HEK293 (cell line): ENCODE measurements at regions not wholly inside any gene's neighbourhood (a gene's known extent, or its start where the extent isn't known, plus 50 kb on each side); places are given as distances from the start of the nearest gene placed in this dataset.

ENCODE experiments used
- CTCF ChIA-PET: fragments of 350-600 bp; formaldehyde crosslinking; extraction: SDS; loops from one replicate; lab custom pipeline; 2021; ENCODE audit warnings: antibody characterized with exemption; lab: Yijun Ruan, JAX
- POLR2A ChIA-PET: fragments of 300-600 bp; formaldehyde crosslinking; extraction: SDS; loops from one replicate; lab custom pipeline; 2020; ENCODE audit warnings: antibody characterized with exemption, inconsistent platforms; lab: Yijun Ruan, JAX
- H3K27ac ChIP-seq: fragments of 200-500 bp; sonication (Bioruptor generic); 2 replicates; pipeline ENCODE4 v1.5.1; 2014; ENCODE audit warnings: low read depth, low read length, control low read depth, inconsistent platforms; ENCODE audit errors: extremely low read depth
- H3K36me3 ChIP-seq, 2 experiments: fragments of 200-500 bp in 1 of 2; sonication (Bioruptor generic) in 1 of 2; 1 replicate in 1 of 2; 2 replicates in 1 of 2; pipeline ENCODE4 v1.5.1; 2014 to 2017; ENCODE audit warnings: inconsistent platforms in 2 of 2, low read length in 2 of 2; ENCODE audit not compliant: control insufficient read depth in 2 of 2, insufficient read depth in 1 of 2
- H3K4me1 ChIP-seq: fragments of 200-500 bp; sonication (Bioruptor generic); 2 replicates; pipeline ENCODE4 v1.5.1; 2014; ENCODE audit warnings: mild to moderate bottlenecking, low read length, inconsistent platforms; ENCODE audit not compliant: control insufficient read depth, insufficient read depth
- H3K4me3 ChIP-seq: 2 replicates; pipeline ENCODE4 v1.5.1; 2011; ENCODE audit warnings: low read depth, mild to moderate bottlenecking, control low read depth, low read length, moderate library complexity
- H3K9me3 ChIP-seq: fragments of 200-500 bp; sonication (Bioruptor generic); 2 replicates; pipeline ENCODE4 v1.5.1; 2014; ENCODE audit warnings: low read depth, low read length, inconsistent platforms; ENCODE audit not compliant: control insufficient read depth, insufficient read depth
- ATF2 ChIP-seq: fragments of 450-650 bp; formaldehyde crosslinking; IDR thresholded peaks from 2 replicates; pipeline ENCODE4 v1.5.1; 2016; ENCODE audit warnings: missing biosample characterization, missing genetic modification characterization, low read depth
- KLF1 ChIP-seq: fragments of 450-650 bp; formaldehyde crosslinking; IDR thresholded peaks from 2 replicates; pipeline ENCODE4 v1.5.1; 2016; ENCODE audit warnings: missing biosample characterization, missing genetic modification characterization
- MZF1 ChIP-seq: fragments of 450-650 bp; formaldehyde crosslinking; IDR thresholded peaks from 2 replicates; pipeline ENCODE4 v1.5.1; 2017; ENCODE audit warnings: missing biosample characterization, missing genetic modification characterization, borderline replicate concordance
- OVOL3 ChIP-seq: fragments of 450-650 bp; formaldehyde crosslinking; IDR thresholded peaks from 2 replicates; pipeline ENCODE4 v1.5.1; 2016; ENCODE audit warnings: missing biosample characterization, missing genetic modification characterization
- REST ChIP-seq: fragments of 450-650 bp; formaldehyde crosslinking; IDR thresholded peaks from 2 replicates; pipeline ENCODE4 v1.5.1; 2016; ENCODE audit warnings: missing biosample characterization, missing genetic modification characterization
- SP7 ChIP-seq: fragments of 450-650 bp; formaldehyde crosslinking; IDR thresholded peaks from 2 replicates; pipeline ENCODE4 v1.5.1; 2016; ENCODE audit warnings: missing biosample characterization, missing genetic modification characterization
- TCF7L2 ChIP-seq: IDR thresholded peaks from 2 replicates; pipeline ENCODE4 v1.6.1; 2011; ENCODE audit warnings: low read depth, mild to moderate bottlenecking, inconsistent platforms, low read length, moderate library complexity, borderline replicate concordance
- TRIM28 ChIP-seq: IDR thresholded peaks from 2 replicates; pipeline ENCODE4 v1.6.1; 2011; ENCODE audit warnings: low read length, control low read depth, borderline replicate concordance
- WT1 ChIP-seq: fragments of 450-650 bp; formaldehyde crosslinking; IDR thresholded peaks from 2 replicates; pipeline ENCODE4 v1.5.1; 2016; ENCODE audit warnings: missing biosample characterization, missing genetic modification characterization
- YY2 ChIP-seq: fragments of 450-650 bp; formaldehyde crosslinking; IDR thresholded peaks from 2 replicates; pipeline ENCODE4 v1.5.1; 2016; ENCODE audit warnings: missing biosample characterization, missing genetic modification characterization
- ZBTB1 ChIP-seq: fragments of 450-650 bp; formaldehyde crosslinking; IDR thresholded peaks from 2 replicates; pipeline ENCODE4 v1.5.1; 2016; ENCODE audit warnings: missing biosample characterization, missing genetic modification characterization
- ZBTB20 ChIP-seq: fragments of 450-650 bp; formaldehyde crosslinking; IDR thresholded peaks from 2 replicates; pipeline ENCODE4 v1.5.1; 2016; ENCODE audit warnings: missing biosample characterization, missing genetic modification characterization
- ZFHX2 ChIP-seq: fragments of 450-650 bp; formaldehyde crosslinking; conservative IDR thresholded peaks from 2 replicates; pipeline ENCODE4 v1.5.1; 2016; ENCODE audit warnings: missing biosample characterization, missing genetic modification characterization
- ZNF248 ChIP-seq: fragments of 450-650 bp; formaldehyde crosslinking; IDR thresholded peaks from 2 replicates; pipeline ENCODE4 v1.5.1; 2017; ENCODE audit warnings: missing biosample characterization, missing genetic modification characterization
- ZNF311 ChIP-seq: fragments of 450-650 bp; formaldehyde crosslinking; IDR thresholded peaks from 2 replicates; pipeline ENCODE4 v1.5.1; 2017; ENCODE audit warnings: missing biosample characterization, missing genetic modification characterization, borderline replicate concordance
- ZNF341 ChIP-seq: fragments of 450-650 bp; formaldehyde crosslinking; IDR thresholded peaks from 2 replicates; pipeline ENCODE4; 2016; ENCODE audit warnings: low read depth, missing biosample characterization, missing genetic modification characterization
- ZNF558 ChIP-seq: fragments of 450-650 bp; formaldehyde crosslinking; IDR thresholded peaks from 2 replicates; pipeline ENCODE4 v1.5.1; 2016; ENCODE audit warnings: missing biosample characterization, missing genetic modification characterization
- ZNF626 ChIP-seq: fragments of 450-650 bp; sonication (Bioruptor Pico); formaldehyde crosslinking; IDR thresholded peaks from 2 replicates; pipeline ENCODE4 v1.5.1; 2018; ENCODE audit warnings: missing biosample characterization, missing genetic modification characterization, inconsistent platforms
- ZNF639 ChIP-seq: fragments of 450-650 bp; formaldehyde crosslinking; IDR thresholded peaks from 2 replicates; pipeline ENCODE4 v1.5.1; 2016; ENCODE audit warnings: missing biosample characterization, missing genetic modification characterization
- ZNF660 ChIP-seq: fragments of 450-650 bp; IDR thresholded peaks from 2 replicates; pipeline ENCODE4 v1.5.1; 2018; ENCODE audit warnings: missing biosample characterization, mild to moderate bottlenecking, missing genetic modification characterization
- ZNF664 ChIP-seq: fragments of 450-650 bp; formaldehyde crosslinking; IDR thresholded peaks from 2 replicates; pipeline ENCODE4 v1.5.1; 2016; ENCODE audit warnings: missing biosample characterization, missing genetic modification characterization
- ZNF776 ChIP-seq: fragments of 450-650 bp; formaldehyde crosslinking; IDR thresholded peaks from 2 replicates; pipeline ENCODE4 v1.5.0; 2017; ENCODE audit warnings: missing biosample characterization, missing genetic modification characterization, borderline replicate concordance
- ZNF785 ChIP-seq: fragments of 450-650 bp; formaldehyde crosslinking; IDR thresholded peaks from 2 replicates; pipeline ENCODE4 v1.5.1; 2016; ENCODE audit warnings: missing biosample characterization, missing genetic modification characterization
- ZNF837 ChIP-seq: fragments of 450-650 bp; formaldehyde crosslinking; IDR thresholded peaks from 2 replicates; pipeline ENCODE4 v1.5.1; 2016; ENCODE audit warnings: missing biosample characterization, missing genetic modification characterization
- ZXDB ChIP-seq: fragments of 450-650 bp; formaldehyde crosslinking; IDR thresholded peaks from 2 replicates; pipeline ENCODE4 v1.5.1; 2016; ENCODE audit warnings: missing biosample characterization, missing genetic modification characterization

- POLR2A ChIA-PET, result no interaction called here
- Histone ChIP-seq H3K4me3 (no peak overlapping the region), H3K9me3 (no peaks in the 10 kb centered on the region)
- TF ChIP-seq TCF7L2, result no peak
- no peak for TF ChIP-seq SP7
- TF ChIP-seq ZNF660 (tag by site-specific recombination), result no peak
- TF ChIP-seq ZNF248, result no peak
- no peak for TF ChIP-seq ZNF639 (tag by site-specific recombination)
- TF ChIP-seq ZNF785 (tag by site-specific recombination), result no peak
- TF ChIP-seq KLF1 (tag by site-specific recombination), result no peak
- TF ChIP-seq WT1 (tag by site-specific recombination), result no peak
- no peak for TF ChIP-seq ZNF837
- no peak for TF ChIP-seq OVOL3 (tag by site-specific recombination)
- TF ChIP-seq ZBTB20, result no peak
- no peak for TF ChIP-seq ZNF311
- no peak for TF ChIP-seq ZFHX2 (tag by site-specific recombination)
- no peak for TF ChIP-seq ZBTB1 (tag by site-specific recombination)
- no peak for TF ChIP-seq REST (tag by site-specific recombination)
- no peak for TF ChIP-seq YY2
- TF ChIP-seq ZNF558 (tag by site-specific recombination), result no peak
- TF ChIP-seq, all 188 proteins: peak for 0
- CTCF ChIA-PET, result no interaction called here
- Histone ChIP-seq H3K4me1 (no peaks in the 10 kb centered on the region), H3K27ac (no peak overlapping the region), H3K36me3 (no peaks in the 10 kb centered on the region)
Observed at GRCh38 chr12:115251727-115252126, 567.8 kb upstream of the TBX3 start.

GRCh38 chr12:115249671-115250278 lies 565.8 kb upstream of the TBX3 start:
- CTCF ChIA-PET, result interaction anchor here (0.5 kb wide), 1 partner anchor 116 kb away, joined by 3 read pairs; no protein-coding TSS in a partner anchor
- TF ChIP-seq ATF2, result no peak
- no peak for TF ChIP-seq ZNF664 (tag by site-specific recombination)
- no peak for TF ChIP-seq ZXDB (tag by site-specific recombination)
- TF ChIP-seq ZNF776 (tag by site-specific recombination), result no peak
- no peak for TF ChIP-seq TRIM28
- TF ChIP-seq MZF1 (tag by site-specific recombination), result no peak
- no peak for TF ChIP-seq ZNF626 (tag by site-specific recombination)
- TF ChIP-seq ZNF341 (tag by site-specific recombination), result no peak
- no peak for TF ChIP-seq YY2

More at GRCh38 chr12:115249671-115250278, 565.8 kb upstream of the TBX3 start:
- H3K27ac ChIP-seq, result no peak overlapping the region
- POLR2A ChIA-PET, result no interaction called here
- no peaks in the 10 kb centered on the region for H3K36me3 ChIP-seq
- H3K4me3 ChIP-seq, result no peak overlapping the region
- no peaks in the 10 kb centered on the region for H3K4me1 ChIP-seq
- H3K9me3 ChIP-seq, result no peaks in the 10 kb centered on the region
